Neural progenitor cell (in vitro differentiated cells): ENCODE measurements at regions not wholly inside any gene's neighbourhood (a gene's known extent, or its start where the extent isn't known, plus 50 kb on each side); places are given as distances from the start of the nearest gene placed in this dataset.

Experiments used
- EZH2phosphoT487 ChIP-seq: fragments of 200-600 bp; sonication (generic); IDR thresholded peaks from 2 replicates; pipeline ENCODE4 v1.6.1; 2017; ENCODE audit warnings: antibody characterized with exemption
- TF ChIP-seq, protein P1 (sequence below): fragments of 200-600 bp; sonication (generic); IDR thresholded peaks from 2 replicates; pipeline ENCODE4 v1.5.1; 2017; ENCODE audit warnings: antibody characterized with exemption, mild to moderate bottlenecking

DNA sequence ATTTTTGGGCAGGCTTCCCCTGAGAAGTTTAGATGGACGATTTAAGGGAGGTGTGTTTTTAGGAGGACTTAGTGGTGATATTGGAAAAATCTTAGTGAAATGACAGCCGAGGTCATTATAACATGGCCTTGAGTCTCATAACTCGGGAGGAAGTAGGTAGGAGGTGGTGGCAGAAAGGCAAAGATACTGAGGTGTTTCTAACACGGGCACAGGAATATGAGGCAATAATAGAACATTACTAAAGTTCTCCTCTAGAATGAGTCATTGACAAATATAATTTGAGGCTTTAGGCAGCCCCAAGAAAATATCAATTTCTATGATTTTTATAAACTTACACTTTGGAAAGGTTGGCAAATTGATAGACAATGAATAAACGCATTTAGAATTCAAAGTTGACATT lies 146.1 kb upstream of the ZEB2 start:
- TF ChIP-seq EZH2phosphoT487, result no peak
- TF ChIP-seq, protein P1, sequence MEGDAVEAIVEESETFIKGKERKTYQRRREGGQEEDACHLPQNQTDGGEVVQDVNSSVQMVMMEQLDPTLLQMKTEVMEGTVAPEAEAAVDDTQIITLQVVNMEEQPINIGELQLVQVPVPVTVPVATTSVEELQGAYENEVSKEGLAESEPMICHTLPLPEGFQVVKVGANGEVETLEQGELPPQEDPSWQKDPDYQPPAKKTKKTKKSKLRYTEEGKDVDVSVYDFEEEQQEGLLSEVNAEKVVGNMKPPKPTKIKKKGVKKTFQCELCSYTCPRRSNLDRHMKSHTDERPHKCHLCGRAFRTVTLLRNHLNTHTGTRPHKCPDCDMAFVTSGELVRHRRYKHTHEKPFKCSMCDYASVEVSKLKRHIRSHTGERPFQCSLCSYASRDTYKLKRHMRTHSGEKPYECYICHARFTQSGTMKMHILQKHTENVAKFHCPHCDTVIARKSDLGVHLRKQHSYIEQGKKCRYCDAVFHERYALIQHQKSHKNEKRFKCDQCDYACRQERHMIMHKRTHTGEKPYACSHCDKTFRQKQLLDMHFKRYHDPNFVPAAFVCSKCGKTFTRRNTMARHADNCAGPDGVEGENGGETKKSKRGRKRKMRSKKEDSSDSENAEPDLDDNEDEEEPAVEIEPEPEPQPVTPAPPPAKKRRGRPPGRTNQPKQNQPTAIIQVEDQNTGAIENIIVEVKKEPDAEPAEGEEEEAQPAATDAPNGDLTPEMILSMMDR, result no peak
